Panc1 (cell line): ENCODE measurements at regions not wholly inside any gene's neighbourhood (a gene's known extent, or its start where the extent isn't known, plus 50 kb on each side); places are given as distances from the start of the nearest gene placed in this dataset.

Experiments used
- ATAC-seq: fragments of 200-7000 bp; cut with Tn5 transposase; 2 replicates; pipeline ENCODE4 v1.9.1; 2020; ENCODE audit warnings: mild to moderate bottlenecking, moderate library complexity
- BruUV-seq: library from RNA; stranded (reverse); fragments of 400-500 nt; replicated peaks from 2 replicates; lab custom pipeline; 2021; lab: Mats Ljungman, UMichigan
- CTCF ChIA-PET: fragments of 300-600 bp; sonication (Branson Sonifier 250); formaldehyde crosslinking; loops from one replicate; lab custom pipeline; 2022; ENCODE audit warnings: antibody characterized with exemption; lab: Charles Lee
- POLR2A ChIA-PET: fragments of 300-600 bp; sonication (Branson Sonifier 250); formaldehyde crosslinking; loops from one replicate; lab custom pipeline; 2022; ENCODE audit warnings: antibody characterized with exemption; lab: Charles Lee
- DNase-seq: peaks from one replicate; pipeline ENCODE4 v3.0.0-alpha.2; 2010; ENCODE audit warnings: low read depth, low spot score
- H3K27ac ChIP-seq: 2 replicates; pipeline ENCODE4 v1.5.1; 2011; ENCODE audit warnings: mild to moderate bottlenecking, low read length, inconsistent platforms
- H3K27me3 ChIP-seq: fragments of 200-500 bp; sonication (Bioruptor generic); 2 replicates; pipeline ENCODE4 v1.6.0; 2014; ENCODE audit warnings: low read length, inconsistent platforms; ENCODE audit not compliant: control insufficient read depth, insufficient read depth
- H3K36me3 ChIP-seq: fragments of 200-500 bp; sonication (Bioruptor generic); 2 replicates; pipeline ENCODE4 v1.5.1; 2014; ENCODE audit warnings: inconsistent platforms, mild to moderate bottlenecking, low read length, moderate library complexity; ENCODE audit not compliant: control insufficient read depth, insufficient read depth
- H3K4me1 ChIP-seq: 2 replicates; pipeline ENCODE4 v1.5.1; 2011; ENCODE audit warnings: inconsistent platforms, mild to moderate bottlenecking, low read length, moderate library complexity; ENCODE audit not compliant: control insufficient read depth, insufficient read depth
- H3K4me3 ChIP-seq, 2 experiments: 2 replicates each; pipeline ENCODE4 v1.5.1; 2011 to 2012; ENCODE audit warnings: low read depth in 2 of 2, low read length in 2 of 2, mild to moderate bottlenecking in 2 of 2, inconsistent platforms in 1 of 2, moderate library complexity in 1 of 2
- H3K9me3 ChIP-seq: fragments of 200-500 bp; sonication (Bioruptor generic); 2 replicates; pipeline ENCODE4 v1.5.1; 2014; ENCODE audit warnings: low read depth, mild to moderate bottlenecking, inconsistent platforms, low read length, moderate library complexity; ENCODE audit not compliant: control insufficient read depth, insufficient read depth
- POLR2AphosphoS5 ChIP-seq: IDR thresholded peaks from 2 replicates; pipeline ENCODE4 v1.6.1; 2012; ENCODE audit warnings: mild to moderate bottlenecking, low read depth, low read length, moderate library complexity
- SIN3A ChIP-seq: IDR thresholded peaks from 2 replicates; pipeline ENCODE4 v1.6.1; 2012; ENCODE audit warnings: low read depth, mild to moderate bottlenecking, low read length, moderate library complexity, borderline replicate concordance; ENCODE audit not compliant: insufficient read depth
- TCF7L2 ChIP-seq: IDR thresholded peaks from 2 replicates; pipeline ENCODE4 v1.6.1; 2011; ENCODE audit warnings: mild to moderate bottlenecking, low read depth, low read length, inconsistent platforms
- in situ Hi-C: cut with HindIII; loops from 2 replicates; pipeline ENCODE4 v1.10.0; 2016; ENCODE audit warnings: low sequenced_read_pairs, low pct_unique_long_range_greater_than_20kb
- intact Hi-C: fragments of 100-400 bp; cut with micrococcal nuclease; formaldehyde crosslinking; loops from one replicate; pipeline ENCODE4 v1.10.0; 2022; ENCODE audit not compliant: unreplicated experiment
- TF ChIP-seq, protein P1 (sequence below): fragments of 450-650 bp; IDR thresholded peaks from 2 replicates; pipeline ENCODE4 v1.5.1; 2017; ENCODE audit warnings: mild to moderate bottlenecking
- TF ChIP-seq, protein P2 (sequence below), 2 experiments: IDR thresholded peaks; 2 replicates each; pipeline ENCODE4 v1.6.1; 2011 to 2012; ENCODE audit warnings: low read depth in 2 of 2, control low read depth in 1 of 2, low read length in 1 of 2, mild to moderate bottlenecking in 1 of 2, moderate library complexity in 1 of 2; ENCODE audit not compliant: insufficient read depth in 1 of 2

DNA sequence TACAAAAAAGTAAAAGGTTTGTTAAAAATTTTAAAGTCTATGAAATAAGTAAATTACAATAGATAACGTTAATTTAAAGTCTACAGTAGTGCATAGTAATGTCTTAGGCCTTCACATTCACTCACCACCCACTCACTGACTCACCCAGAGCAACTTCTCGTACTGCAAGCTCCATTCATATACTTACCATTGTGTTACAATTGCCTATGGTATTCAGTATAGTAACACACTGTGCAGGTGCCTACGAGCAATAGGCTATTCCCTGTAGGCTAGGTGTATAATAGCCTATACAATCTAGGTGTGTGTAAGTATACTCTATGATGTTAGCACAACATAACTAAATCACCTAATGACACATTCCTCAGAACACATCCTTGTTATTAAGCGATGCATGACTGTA, 435.3 kb upstream of the TMTC1 start:
- no peak overlapping the region for H3K4me3 ChIP-seq
- intact Hi-C loops: no loop called here
- ATAC-seq (no peak), DNase-seq (no peak)
- ChIA-PET CTCF (no interaction called here), POLR2A (no interaction called here)
- in situ Hi-C loops: no loop called here
- no peak overlapping the region for H3K27ac ChIP-seq
- no TSS peak for BruUV-seq
- no peaks in the 10 kb centered on the region for H3K9me3 ChIP-seq
- no peaks in the 10 kb centered on the region for H3K36me3 ChIP-seq
- no peaks in the 10 kb centered on the region for H3K4me1 ChIP-seq
- no peak for TF ChIP-seq POLR2AphosphoS5
- no peak for TF ChIP-seq SIN3A
- TF ChIP-seq, protein P1, sequence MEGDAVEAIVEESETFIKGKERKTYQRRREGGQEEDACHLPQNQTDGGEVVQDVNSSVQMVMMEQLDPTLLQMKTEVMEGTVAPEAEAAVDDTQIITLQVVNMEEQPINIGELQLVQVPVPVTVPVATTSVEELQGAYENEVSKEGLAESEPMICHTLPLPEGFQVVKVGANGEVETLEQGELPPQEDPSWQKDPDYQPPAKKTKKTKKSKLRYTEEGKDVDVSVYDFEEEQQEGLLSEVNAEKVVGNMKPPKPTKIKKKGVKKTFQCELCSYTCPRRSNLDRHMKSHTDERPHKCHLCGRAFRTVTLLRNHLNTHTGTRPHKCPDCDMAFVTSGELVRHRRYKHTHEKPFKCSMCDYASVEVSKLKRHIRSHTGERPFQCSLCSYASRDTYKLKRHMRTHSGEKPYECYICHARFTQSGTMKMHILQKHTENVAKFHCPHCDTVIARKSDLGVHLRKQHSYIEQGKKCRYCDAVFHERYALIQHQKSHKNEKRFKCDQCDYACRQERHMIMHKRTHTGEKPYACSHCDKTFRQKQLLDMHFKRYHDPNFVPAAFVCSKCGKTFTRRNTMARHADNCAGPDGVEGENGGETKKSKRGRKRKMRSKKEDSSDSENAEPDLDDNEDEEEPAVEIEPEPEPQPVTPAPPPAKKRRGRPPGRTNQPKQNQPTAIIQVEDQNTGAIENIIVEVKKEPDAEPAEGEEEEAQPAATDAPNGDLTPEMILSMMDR: no peak
- TF ChIP-seq, protein P2, sequence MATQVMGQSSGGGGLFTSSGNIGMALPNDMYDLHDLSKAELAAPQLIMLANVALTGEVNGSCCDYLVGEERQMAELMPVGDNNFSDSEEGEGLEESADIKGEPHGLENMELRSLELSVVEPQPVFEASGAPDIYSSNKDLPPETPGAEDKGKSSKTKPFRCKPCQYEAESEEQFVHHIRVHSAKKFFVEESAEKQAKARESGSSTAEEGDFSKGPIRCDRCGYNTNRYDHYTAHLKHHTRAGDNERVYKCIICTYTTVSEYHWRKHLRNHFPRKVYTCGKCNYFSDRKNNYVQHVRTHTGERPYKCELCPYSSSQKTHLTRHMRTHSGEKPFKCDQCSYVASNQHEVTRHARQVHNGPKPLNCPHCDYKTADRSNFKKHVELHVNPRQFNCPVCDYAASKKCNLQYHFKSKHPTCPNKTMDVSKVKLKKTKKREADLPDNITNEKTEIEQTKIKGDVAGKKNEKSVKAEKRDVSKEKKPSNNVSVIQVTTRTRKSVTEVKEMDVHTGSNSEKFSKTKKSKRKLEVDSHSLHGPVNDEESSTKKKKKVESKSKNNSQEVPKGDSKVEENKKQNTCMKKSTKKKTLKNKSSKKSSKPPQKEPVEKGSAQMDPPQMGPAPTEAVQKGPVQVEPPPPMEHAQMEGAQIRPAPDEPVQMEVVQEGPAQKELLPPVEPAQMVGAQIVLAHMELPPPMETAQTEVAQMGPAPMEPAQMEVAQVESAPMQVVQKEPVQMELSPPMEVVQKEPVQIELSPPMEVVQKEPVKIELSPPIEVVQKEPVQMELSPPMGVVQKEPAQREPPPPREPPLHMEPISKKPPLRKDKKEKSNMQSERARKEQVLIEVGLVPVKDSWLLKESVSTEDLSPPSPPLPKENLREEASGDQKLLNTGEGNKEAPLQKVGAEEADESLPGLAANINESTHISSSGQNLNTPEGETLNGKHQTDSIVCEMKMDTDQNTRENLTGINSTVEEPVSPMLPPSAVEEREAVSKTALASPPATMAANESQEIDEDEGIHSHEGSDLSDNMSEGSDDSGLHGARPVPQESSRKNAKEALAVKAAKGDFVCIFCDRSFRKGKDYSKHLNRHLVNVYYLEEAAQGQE (IDR thresholded peaks at IDR 0.05; ENCODE audit: insufficient read depth in 1 of 2, low read depth in 2 of 2, low read length in 1 of 2): no peak
- no peak for TF ChIP-seq TCF7L2
- no peaks in the 10 kb centered on the region; the same call in 1 of the 2 replicates for H3K27me3 ChIP-seq

DNA sequence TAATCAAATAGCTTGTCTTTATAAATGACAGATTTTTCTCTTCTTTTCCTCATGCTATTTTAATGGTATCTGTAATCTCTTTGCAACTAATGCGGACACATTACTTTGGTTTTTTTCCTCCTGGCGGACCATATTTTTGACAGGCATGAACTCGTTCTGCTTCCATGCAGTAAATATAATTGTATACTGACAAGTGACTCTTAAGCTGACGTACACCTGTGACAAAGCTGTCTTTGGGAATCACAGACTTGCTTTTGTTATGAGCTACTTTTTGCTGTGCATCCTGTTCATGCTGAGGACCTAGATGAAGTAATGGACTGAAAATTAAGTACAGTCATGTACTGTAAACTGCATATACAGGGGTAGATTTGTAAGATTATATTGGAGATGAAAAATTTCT, 434.3 kb upstream of the TMTC1 start:
- no peaks in the 10 kb centered on the region for H3K36me3 ChIP-seq
- POLR2A ChIA-PET: no interaction called here
- ATAC-seq: no peak
- H3K4me3 ChIP-seq: no peak overlapping the region
- H3K27ac ChIP-seq: no peak overlapping the region
- intact Hi-C loops (no loop called here), in situ Hi-C loops (no loop called here)
- no TSS peak for BruUV-seq
- CTCF ChIA-PET: no interaction called here
- no peaks in the 10 kb centered on the region for H3K27me3 ChIP-seq
- H3K4me1 ChIP-seq: no peaks in the 10 kb centered on the region
- DNase-seq: no peak
- TF ChIP-seq SIN3A (no peak), POLR2AphosphoS5 (no peak), TCF7L2 (no peak)
- TF ChIP-seq, protein P1: no peak
- TF ChIP-seq, protein P2 (IDR thresholded peaks at IDR 0.05; ENCODE audit: insufficient read depth in 1 of 2, low read depth in 2 of 2, low read length in 1 of 2): no peak
- H3K9me3 ChIP-seq: no peaks in the 10 kb centered on the region
